Stomach smooth muscle (tissue), 2 donors: ENCODE measurements at regions not wholly inside any gene's neighbourhood (a gene's known extent, or its start where the extent isn't known, plus 50 kb on each side); places are given as distances from the start of the nearest gene placed in this dataset.

Experiments
- H3K27ac ChIP-seq: one replicate; pipeline ENCODE4 v1.7.0; 2013; ENCODE audit warnings: mild to moderate bottlenecking, low read length, inconsistent platforms
- H3K27me3 ChIP-seq, 2 donors: one replicate each; pipeline ENCODE4 v1.7.0; 2013; ENCODE audit warnings: low read length in 2 of 2; ENCODE audit not compliant: insufficient read depth in 2 of 2, control insufficient read depth in 1 of 2
- H3K36me3 ChIP-seq, 2 donors: one replicate each; pipeline ENCODE4 v1.7.0; 2013; ENCODE audit warnings: low read length in 2 of 2; ENCODE audit not compliant: control insufficient read depth in 2 of 2, insufficient read depth in 2 of 2
- H3K4me1 ChIP-seq: one replicate; pipeline ENCODE4 v1.7.0; 2013; ENCODE audit warnings: low read length; ENCODE audit not compliant: control insufficient read depth, insufficient read depth
- H3K4me3 ChIP-seq, 2 donors: one replicate each; pipeline ENCODE4 v1.7.0; 2013; ENCODE audit warnings: low read length in 2 of 2
- H3K9ac ChIP-seq, 2 donors: one replicate each; pipeline ENCODE4 v1.7.0; 2013; ENCODE audit warnings: low read length in 2 of 2, mild to moderate bottlenecking in 1 of 2
- H3K9me3 ChIP-seq, 2 donors: one replicate each; pipeline ENCODE4 v1.7.0; 2013; ENCODE audit warnings: low read length in 2 of 2; ENCODE audit not compliant: control insufficient read depth in 2 of 2
- donor health status: healthy.
- donor health status: Pancreatic carcinoma.

DNA sequence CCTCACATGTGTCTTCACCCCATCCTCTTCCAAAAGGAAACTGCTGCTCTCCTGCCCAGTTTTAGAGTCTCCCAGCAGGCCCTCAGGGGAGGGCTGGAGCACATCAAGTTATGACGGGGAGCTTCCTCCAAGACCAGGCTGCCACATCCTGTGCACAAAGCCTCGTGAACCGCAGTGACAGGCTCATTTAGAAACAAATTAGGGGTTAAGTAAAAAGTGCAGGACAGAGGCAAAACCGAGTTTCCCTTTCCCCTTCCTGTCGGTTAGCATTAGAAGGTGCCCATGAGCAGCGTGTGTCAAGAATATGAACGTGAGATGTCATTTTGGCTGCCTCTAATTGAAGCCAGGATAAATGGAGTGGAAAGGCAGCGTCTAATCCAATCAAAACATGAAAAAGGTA lies 199.7 kb downstream of the ARRDC4 start:
- Histone ChIP-seq H3K9me3 (no peaks in the 10 kb centered on the region), H3K4me3 (no peak overlapping the region), H3K9ac (no peak overlapping the region), H3K36me3 (no peaks in the 10 kb centered on the region), H3K27ac (no peak overlapping the region), H3K27me3 (peaks cover 0 to 1% of the 10 kb centered on the region in 2 donors), H3K4me1 (no peaks in the 10 kb centered on the region)

DNA sequence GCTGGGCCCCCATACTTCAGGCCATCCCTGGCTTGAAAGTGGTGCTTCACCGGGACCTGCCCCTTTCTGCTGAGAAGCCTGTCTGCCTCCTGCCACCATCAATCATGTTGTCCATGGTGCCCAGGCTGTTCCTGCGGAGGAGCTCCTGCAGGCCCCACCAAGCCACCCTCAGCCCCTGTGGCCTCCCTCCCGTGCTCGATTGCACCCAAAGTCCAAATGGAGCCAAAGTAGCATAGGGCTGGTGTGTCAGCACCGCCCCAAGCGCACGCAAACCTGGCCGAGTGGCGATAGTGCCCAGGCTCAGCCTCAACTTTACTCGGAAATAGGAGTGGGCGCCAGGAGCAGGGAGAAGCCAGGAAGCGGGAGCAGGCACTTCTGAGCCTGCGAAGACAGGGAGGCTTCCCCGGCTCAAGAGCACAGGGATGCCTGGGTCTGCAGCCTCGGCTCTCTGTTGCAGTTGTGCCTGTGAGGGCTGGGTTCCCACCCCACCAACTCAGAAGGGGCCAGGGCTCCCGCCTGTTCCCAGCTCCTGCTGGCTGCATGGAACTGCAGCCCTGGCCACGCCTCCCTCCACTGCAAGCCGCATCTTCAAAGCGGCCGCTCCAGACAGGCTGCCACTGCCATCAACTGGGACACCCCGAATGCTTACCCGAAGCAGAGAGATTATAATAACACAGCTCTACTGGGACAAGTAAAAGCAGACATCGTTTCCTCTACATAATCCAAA lies 203.0 kb downstream of the ARRDC4 start:
- Histone ChIP-seq H3K9me3 (no peaks in the 10 kb centered on the region), H3K4me1 (no peaks in the 10 kb centered on the region), H3K4me3 (no peak overlapping the region), H3K9ac (no peak overlapping the region), H3K27ac (no peak overlapping the region), H3K36me3 (no peaks in the 10 kb centered on the region), H3K27me3 (peaks cover 0 to 8% of the 10 kb centered on the region in 2 donors)

DNA sequence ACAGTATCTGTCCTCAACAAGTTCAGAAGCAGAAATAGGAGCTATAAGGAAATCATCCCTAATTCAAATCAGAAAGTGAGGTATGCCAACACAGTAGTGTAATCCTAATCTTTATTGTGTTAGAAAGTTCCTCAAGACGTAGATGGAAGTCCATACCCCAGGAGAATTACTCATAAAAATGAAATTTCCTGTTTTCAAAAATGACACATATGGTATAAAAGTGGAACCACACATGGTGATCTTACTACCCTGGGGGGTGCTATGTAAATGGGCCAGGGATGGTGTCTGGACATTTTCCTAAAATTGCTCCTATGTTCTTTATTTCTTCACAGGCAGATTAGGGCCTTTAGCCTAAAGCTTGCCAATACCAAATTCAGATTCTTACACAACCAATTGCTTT lies 204.1 kb downstream of the ARRDC4 start:
- no peak overlapping the region for H3K9ac ChIP-seq
- no peaks in the 10 kb centered on the region for H3K9me3 ChIP-seq
- peaks cover 0 to 8% of the 10 kb centered on the region in 2 donors for H3K27me3 ChIP-seq
- H3K27ac ChIP-seq, result no peak overlapping the region
- no peaks in the 10 kb centered on the region for H3K4me1 ChIP-seq
- no peak overlapping the region for H3K4me3 ChIP-seq
- no peaks in the 10 kb centered on the region for H3K36me3 ChIP-seq

DNA sequence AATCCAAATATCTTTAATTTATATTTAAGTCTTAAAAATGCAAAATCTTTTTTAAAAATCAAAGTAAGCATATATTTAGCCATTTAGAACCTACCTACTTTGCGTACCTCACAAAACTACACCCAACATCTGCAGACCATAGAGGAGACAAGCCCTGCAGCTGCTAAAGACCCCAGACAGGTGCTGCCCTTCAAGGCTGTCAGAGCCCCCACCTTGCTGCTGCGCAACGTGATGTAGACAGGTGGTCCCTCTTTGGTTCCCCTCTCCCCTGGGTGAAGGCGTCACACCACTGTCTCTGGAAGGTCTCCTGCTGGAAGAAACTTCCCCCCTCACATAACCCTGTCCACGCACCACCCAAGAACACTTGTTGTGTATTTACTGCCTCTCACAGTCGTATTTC lies 204.5 kb downstream of the ARRDC4 start:
- H3K9ac ChIP-seq, result no peak overlapping the region
- no peaks in the 10 kb centered on the region for H3K4me1 ChIP-seq
- no peaks in the 10 kb centered on the region for H3K9me3 ChIP-seq
- peaks cover 0 to 8% of the 10 kb centered on the region in 2 donors for H3K27me3 ChIP-seq
- H3K36me3 ChIP-seq, result no peaks in the 10 kb centered on the region
- no peak overlapping the region for H3K27ac ChIP-seq
- no peak overlapping the region for H3K4me3 ChIP-seq

DNA sequence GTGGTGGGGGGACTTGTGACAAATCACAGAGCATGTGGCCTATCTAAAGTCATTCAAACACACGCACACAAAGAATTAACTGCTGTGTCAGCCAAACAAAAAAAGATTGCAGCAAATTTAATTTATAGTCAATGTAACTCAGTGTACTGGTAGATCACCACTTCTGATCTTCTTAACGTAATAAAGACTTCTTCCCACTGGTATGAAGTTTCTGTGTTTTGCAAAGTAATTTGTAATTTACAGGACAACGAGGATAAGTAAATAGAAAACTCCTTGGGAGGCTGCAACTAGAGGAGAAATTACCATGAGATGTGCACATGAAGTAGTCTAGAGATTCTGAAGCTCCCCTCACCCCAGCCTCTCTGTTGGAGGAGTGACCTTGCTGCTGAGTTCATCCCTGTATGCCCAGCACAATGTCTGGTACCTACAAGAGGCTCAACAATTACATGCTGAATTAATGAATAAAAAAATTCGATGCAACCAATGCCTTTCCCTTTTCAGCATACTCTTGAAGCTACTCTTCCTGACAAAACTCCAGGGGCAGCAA lies 207.3 kb downstream of the ARRDC4 start:
- H3K27me3 ChIP-seq, result peaks cover 0 to 8% of the 10 kb centered on the region in 2 donors
- no peaks in the 10 kb centered on the region for H3K4me1 ChIP-seq
- no peaks in the 10 kb centered on the region for H3K36me3 ChIP-seq
- H3K9ac ChIP-seq, result no peak overlapping the region
- no peak overlapping the region for H3K27ac ChIP-seq
- H3K4me3 ChIP-seq, result no peak overlapping the region
- H3K9me3 ChIP-seq, result no peaks in the 10 kb centered on the region

DNA sequence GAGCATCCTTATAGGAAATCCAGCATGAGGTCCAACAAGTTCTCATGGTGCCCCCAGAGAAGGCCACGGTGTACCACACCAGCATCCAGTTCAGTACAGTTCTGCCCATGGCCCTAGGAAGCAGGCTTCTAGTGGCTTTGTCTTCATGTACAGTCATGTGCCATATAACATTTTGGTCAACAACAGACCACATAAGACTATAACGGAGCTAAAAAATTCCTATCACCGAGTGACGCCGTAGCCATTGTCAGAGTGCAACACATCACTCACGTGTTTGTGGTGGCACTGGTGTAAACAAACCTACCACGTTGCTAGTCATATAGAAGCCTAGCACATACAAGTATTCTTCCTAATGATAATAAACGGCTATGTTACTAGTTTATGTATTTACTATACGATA lies 209.0 kb downstream of the ARRDC4 start:
- H3K27me3 ChIP-seq, result peaks cover 0 to 8% of the 10 kb centered on the region in 2 donors
- no peaks in the 10 kb centered on the region for H3K36me3 ChIP-seq
- H3K4me1 ChIP-seq, result no peaks in the 10 kb centered on the region
- no peak overlapping the region for H3K27ac ChIP-seq
- no peak overlapping the region for H3K9ac ChIP-seq
- no peak overlapping the region for H3K4me3 ChIP-seq
- H3K9me3 ChIP-seq, result no peaks in the 10 kb centered on the region

DNA sequence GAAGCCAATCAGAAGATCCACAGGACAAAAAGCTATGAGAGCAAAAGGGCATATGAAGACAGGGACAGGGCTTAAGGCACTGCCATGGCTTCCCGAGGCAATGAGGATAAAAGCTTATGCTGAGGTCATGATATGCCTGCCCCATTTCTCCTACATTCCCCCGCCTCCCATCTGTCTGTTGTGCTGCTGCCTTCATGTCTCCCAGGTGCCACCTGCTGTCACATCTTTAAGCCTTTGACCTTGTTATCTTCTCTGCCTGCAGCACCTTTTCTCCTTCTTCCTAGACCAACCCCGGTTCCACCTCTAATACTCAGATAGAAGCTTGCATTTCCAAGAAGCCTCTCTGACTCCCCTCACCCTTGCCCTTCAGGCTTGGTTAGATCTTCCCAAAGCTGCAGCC lies 213.8 kb downstream of the ARRDC4 start:
- Histone ChIP-seq H3K27me3 (peaks cover 0 to 3% of the 10 kb centered on the region in 2 donors), H3K36me3 (no peaks in the 10 kb centered on the region), H3K4me1 (no peaks in the 10 kb centered on the region), H3K9ac (no peak overlapping the region), H3K27ac (no peak overlapping the region), H3K4me3 (no peak overlapping the region), H3K9me3 (no peaks in the 10 kb centered on the region)

DNA sequence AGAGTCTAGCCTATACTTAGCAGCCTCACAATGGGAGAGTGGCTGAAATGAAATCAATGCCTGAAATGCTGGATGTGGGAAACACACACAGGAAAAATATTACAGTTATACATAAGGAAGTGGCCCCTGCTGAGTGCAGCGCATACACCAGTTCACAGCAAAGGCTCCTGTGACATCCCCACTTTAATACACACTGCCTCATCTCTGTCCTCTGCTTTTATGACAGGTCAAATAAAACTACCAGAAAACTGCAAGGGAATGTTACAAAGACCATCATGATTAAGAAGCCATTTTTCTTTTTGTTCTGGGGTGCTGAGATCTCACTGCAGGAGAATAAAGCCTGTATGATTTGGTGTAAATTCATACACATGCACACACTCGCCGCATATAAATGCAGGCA lies 214.3 kb downstream of the ARRDC4 start:
- H3K27ac ChIP-seq, result no peak overlapping the region
- H3K36me3 ChIP-seq, result no peaks in the 10 kb centered on the region
- no peaks in the 10 kb centered on the region for H3K4me1 ChIP-seq
- no peak overlapping the region for H3K4me3 ChIP-seq
- H3K9me3 ChIP-seq, result no peaks in the 10 kb centered on the region
- H3K27me3 ChIP-seq, result peaks cover 0 to 3% of the 10 kb centered on the region in 2 donors
- H3K9ac ChIP-seq, result no peak overlapping the region

DNA sequence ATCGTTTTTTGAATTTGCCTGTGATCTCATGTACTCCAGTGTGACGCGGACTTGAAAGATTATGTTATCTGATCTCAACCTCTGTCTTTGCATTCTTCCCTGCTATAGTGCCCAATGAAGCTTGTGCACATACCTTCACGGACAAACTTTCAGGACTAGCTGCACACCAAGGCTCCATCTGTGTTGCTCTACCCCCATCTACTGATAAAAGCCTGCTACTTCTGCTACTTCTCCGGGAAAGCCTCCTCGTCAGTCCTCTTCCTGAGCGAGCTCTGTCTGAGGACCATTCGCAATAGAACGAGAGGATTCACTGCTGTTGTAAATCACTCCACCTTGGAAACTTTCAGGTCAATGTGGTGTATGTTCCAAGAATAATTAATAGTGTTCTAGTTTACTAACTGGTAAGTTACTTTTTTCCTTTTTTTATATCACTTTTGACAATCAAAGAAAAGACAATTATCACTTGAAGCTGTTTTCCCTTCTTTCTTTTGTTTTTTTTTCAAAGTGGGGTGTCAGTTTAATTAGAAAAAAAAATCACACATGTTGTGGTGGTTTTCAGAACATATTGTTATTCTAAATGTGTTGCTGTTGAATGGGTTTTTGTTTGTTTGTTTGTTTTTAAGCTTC lies 217.6 kb downstream of the ARRDC4 start:
- Histone ChIP-seq H3K27me3 (peaks cover 0 to 3% of the 10 kb centered on the region in 2 donors), H3K9me3 (no peaks in the 10 kb centered on the region), H3K4me1 (no peaks in the 10 kb centered on the region), H3K27ac (no peak overlapping the region), H3K36me3 (no peaks in the 10 kb centered on the region), H3K9ac (no peak overlapping the region), H3K4me3 (no peak overlapping the region)

DNA sequence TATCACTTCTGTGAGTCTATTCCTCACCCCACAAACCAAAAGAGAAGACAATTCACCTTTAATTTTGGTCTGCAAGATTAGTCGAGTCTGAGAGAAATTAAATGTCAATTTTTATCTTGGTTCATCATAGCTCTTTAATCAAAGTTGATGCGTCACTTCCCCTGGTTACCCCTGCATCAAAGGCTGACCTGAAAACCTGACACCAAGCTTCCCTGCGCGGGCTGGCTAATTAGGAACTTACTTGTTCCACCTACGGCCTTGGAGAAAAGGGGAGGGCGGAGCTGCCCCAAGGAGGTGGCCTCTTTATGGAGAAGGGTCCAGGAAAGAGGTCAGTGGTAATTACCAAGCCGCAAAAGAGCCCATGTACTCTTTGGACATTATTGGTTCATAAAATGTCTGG lies 218.4 kb downstream of the ARRDC4 start:
- Histone ChIP-seq H3K4me1 (no peaks in the 10 kb centered on the region), H3K4me3 (no peak overlapping the region), H3K27me3 (peaks cover 0 to 3% of the 10 kb centered on the region in 2 donors), H3K9ac (no peak overlapping the region), H3K9me3 (no peaks in the 10 kb centered on the region), H3K36me3 (no peaks in the 10 kb centered on the region), H3K27ac (no peak overlapping the region)

DNA sequence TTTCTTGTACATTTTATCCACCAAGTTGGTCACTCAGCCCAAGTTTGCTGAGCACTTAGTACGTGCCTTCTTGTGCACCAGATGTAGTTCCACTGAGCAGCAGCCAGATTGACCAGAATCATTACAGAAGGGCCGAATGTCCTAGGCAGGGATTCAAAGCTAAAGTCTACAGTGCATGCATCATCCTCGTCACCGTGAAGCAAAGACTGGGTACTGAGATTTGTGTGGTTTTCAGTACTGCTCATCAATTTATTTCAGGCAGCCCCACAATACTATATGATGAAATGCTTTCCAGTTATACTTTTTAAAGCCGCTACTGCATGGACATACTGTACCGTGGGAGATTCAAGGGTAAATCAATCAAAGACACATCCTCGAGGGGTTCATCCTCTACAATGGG lies 227.0 kb downstream of the ARRDC4 start:
- Histone ChIP-seq H3K9ac (no peak overlapping the region), H3K36me3 (no peaks in the 10 kb centered on the region), H3K27me3 (peaks cover 0 to 4% of the 10 kb centered on the region in 2 donors), H3K4me1 (no peaks in the 10 kb centered on the region), H3K9me3 (peaks cover 0 to 6% of the 10 kb centered on the region in 2 donors), H3K27ac (no peak overlapping the region), H3K4me3 (no peak overlapping the region)
